Heart right ventricle (tissue), 16 donors: ENCODE measurements at regions not wholly inside any gene's neighbourhood (a gene's known extent, or its start where the extent isn't known, plus 50 kb on each side); places are given as distances from the start of the nearest gene placed in this dataset.
"Not testable (repeated sequence)": the region's sequence is repeated elsewhere in the genome, so short reads cannot be mapped to it uniquely, and the experiment has no call there.

ENCODE experiments used
- ATAC-seq, 8 donors: fragments of 200-7000 bp; cut with Tn5 transposase; one replicate each; pipeline ENCODE4 v1.9.1; 2020; ENCODE audit warnings: mild to moderate bottlenecking in 8 of 8, moderate library complexity in 8 of 8, moderate number of reproducible peaks in 1 of 8
- DNase-seq, 2 donors: peaks; one replicate each; pipeline ENCODE4 v3.0.0-alpha.2; 2020
- H3K27ac ChIP-seq, 10 donors: fragments of 200-600 bp; sonication (generic) in 2 of 10; one replicate each; pipeline versions ENCODE4 v1.5.0 to v1.8.0; 2020 to 2022; ENCODE audit warnings: mild to moderate bottlenecking in 3 of 10
- H3K27me3 ChIP-seq, 7 donors: fragments of 200-600 bp; one replicate each; pipeline ENCODE4 v1.8.0; 2021 to 2022; ENCODE audit warnings: mild to moderate bottlenecking in 2 of 7
- H3K36me3 ChIP-seq, 9 donors: fragments of 200-600 bp; sonication (generic) in 1 of 9; one replicate each; pipeline versions ENCODE4 v1.5.0 to v1.8.0; 2020 to 2022; ENCODE audit warnings: mild to moderate bottlenecking in 2 of 9
- H3K4me1 ChIP-seq, 9 donors: fragments of 200-600 bp; sonication (generic) in 1 of 9; one replicate each; pipeline versions ENCODE4 v1.5.0 to v1.8.0; 2020 to 2022; ENCODE audit warnings: mild to moderate bottlenecking in 4 of 9
- H3K4me3 ChIP-seq, 10 donors: fragments of 200-600 bp; sonication (generic) in 2 of 10; one replicate each; pipeline versions ENCODE4 v1.5.0 to v1.8.0; 2020 to 2022; ENCODE audit warnings: mild to moderate bottlenecking in 7 of 10, moderate library complexity in 2 of 10
- H3K9me3 ChIP-seq, 11 donors: fragments of 200-600 bp in 10 of 11; sonication (generic) in 2 of 11; one replicate each; pipeline versions ENCODE4 v1.5.0 to v1.8.0; 2013 to 2022; ENCODE audit warnings: mild to moderate bottlenecking in 2 of 11, control low read depth in 1 of 11, moderate library complexity in 1 of 11
- CTCF ChIP-seq, 9 donors: fragments of 200-600 bp; sonication (generic) in 2 of 9; IDR thresholded peaks; one replicate each; pipeline versions ENCODE4 v1.5.0 to v1.8.0; 2021 to 2022; ENCODE audit warnings: antibody characterized with exemption in 9 of 9, mild to moderate bottlenecking in 5 of 9, moderate library complexity in 1 of 9
- WGBS, 2 donors: extraction: QIAGEN DNeasy Blood & Tissue Kit; methylation state at CpG; one replicate each; pipeline ENCODE4 v1.1.7; 2013; ENCODE audit warnings: inconsistent platforms in 1 of 2; 5-methylcytosine and 5-hydroxymethylcytosine counted together
- intact Hi-C, 10 donors: fragments of 100-400 bp; cut with DNase I; formaldehyde crosslinking; loops; one replicate each; pipeline versions ENCODE4 v1.11.1 to v1.14.2; 2022
- donor health status: Arrhythmogenic right ventricular cardiomyopathy.
- donor health status: ischemic (EF 13 %, LVEDD 7.1; RV severe dilation, severe dysfunction).
- donor health status: healthy with polysubstance abuse.
- donor health status: DM: no; HTN: yes; CAD: no.
- donor health status: DM: no; HTN: no; CAD: no.
- donor health status: ischemic (EF 25% LVEDD 6.9; RV normal size, moderate dysfunction).
- donor health status: ischemic (EF 25% LVEDD 5.7; RV mildly dilated, moderate dysfunction).
- donor health status: healthy.
- donor health status: DM: yes; HTN: yes; CAD: no.
- donor health status: Ischemic cardiomyopathy.
- donor health status: ischemic (EF 35%, LVEDD 5.7; RV mildly dilated, moderate dysfunction).
- donor health status: nonischemic (EF 11% LVEDD 7.7; RV severe dilation, severe dysfunction).
- donor health status: DM: yes; HTN: yes; CAD: no.
- donor health status: PGD.
- donor health status: ischemic (EF 29% LVEDD 5.4; RV normal size, mild dysfunction).
- donor health status: nonischemic (EF 23%, LVEDD 6.1; RV moderate dilation, normal function).

- H3K4me3 ChIP-seq, H3K4me1 ChIP-seq, intact Hi-C loops, H3K36me3 ChIP-seq, H3K27ac ChIP-seq, DNase-seq, H3K27me3 ChIP-seq, ATAC-seq: not testable (repeated sequence)
- WGBS, 2 donors, result 68 to 79% methylated on average over 4 of the region's 4 CpGs
- H3K9me3 ChIP-seq, result peaks cover 0 to 15% (median 0%) of the 10 kb centered on the region in 11 donors
Measured at GRCh38 chr2:130267572-130267971, 69.3 kb upstream of the TUBA3E start.

GRCh38 chr2:130266836-130267235, 68.6 kb upstream of the TUBA3E start:
- ATAC-seq, intact Hi-C loops, H3K4me1 ChIP-seq, DNase-seq, H3K4me3 ChIP-seq, H3K36me3 ChIP-seq, H3K27ac ChIP-seq: not testable (repeated sequence)
- peaks cover 0 to 15% (median 0%) of the 10 kb centered on the region in 7 donors for H3K27me3 ChIP-seq
- H3K9me3 ChIP-seq, result peaks cover 0 to 15% (median 0%) of the 10 kb centered on the region in 11 donors
- WGBS, 2 donors, result 93 to 96% methylated on average over 7 of the region's 7 CpGs

- intact Hi-C loops, H3K4me3 ChIP-seq, H3K27ac ChIP-seq, H3K36me3 ChIP-seq, H3K9me3 ChIP-seq, H3K4me1 ChIP-seq: not testable (repeated sequence)
- 63 to 74% methylated on average over 11 of the region's 12 CpGs for WGBS, 2 donors
- DNase-seq, result peak in 1 of 2 donors; percentile 24
- H3K27me3 ChIP-seq, result peaks cover 0 to 26% (median 5%) of the 10 kb centered on the region in 7 donors
- ATAC-seq, result peak in 7 of 8 donors; percentile 41 to 82 (median 61)
Measured at GRCh38 chr2:130265570-130266247, 67.5 kb upstream of the TUBA3E start.

DNA sequence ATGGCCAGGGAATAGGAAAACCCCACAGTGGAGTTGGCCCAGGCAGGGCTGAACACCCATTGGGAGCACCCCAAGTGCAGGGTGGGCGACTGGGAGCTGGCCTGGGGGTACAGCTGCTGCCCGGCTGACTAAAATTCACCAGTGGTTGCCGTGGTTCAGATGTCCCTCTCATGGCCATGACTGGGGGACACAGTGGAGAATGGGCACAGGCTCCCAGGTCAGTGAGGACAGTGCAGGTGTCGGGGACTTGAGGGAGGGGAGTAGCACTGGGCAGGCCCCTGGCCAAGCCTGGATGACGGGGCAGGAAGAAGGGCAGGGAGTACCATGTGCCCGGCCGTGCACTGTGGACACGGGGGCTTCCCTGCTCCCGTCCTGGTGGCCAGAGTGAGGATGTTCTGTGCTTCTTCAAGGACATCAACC, 66.7 kb upstream of the TUBA3E start:
- 86 to 87% methylated on average over 9 of the region's 9 CpGs for WGBS, 2 donors
- intact Hi-C loops, H3K27ac ChIP-seq: not testable (repeated sequence)

DNA sequence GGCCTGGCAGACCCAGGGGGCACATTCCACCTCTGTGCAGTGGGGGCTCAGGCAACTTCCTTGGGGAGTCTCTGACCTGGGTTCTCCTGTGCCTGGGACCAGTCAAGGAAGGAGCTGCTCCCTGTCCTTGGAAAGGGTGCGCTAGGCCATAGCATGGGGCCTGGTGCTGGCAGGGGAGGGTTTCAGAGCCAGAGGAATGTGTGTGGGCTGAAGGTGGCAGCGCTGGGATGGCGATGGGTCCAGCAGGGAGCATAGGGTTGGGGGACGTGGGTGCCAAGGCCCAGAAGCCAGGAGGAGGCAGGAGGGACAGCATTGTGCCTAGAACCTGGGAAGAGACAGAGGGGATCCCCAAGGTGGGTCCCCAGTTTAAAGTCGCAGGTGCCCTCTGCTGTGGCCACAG, 66.3 kb upstream of the TUBA3E start:
- Histone ChIP-seq H3K36me3 (no peaks in the 10 kb centered on the region), H3K4me1 (peaks cover 0 to 4% (median 0%) of the 10 kb centered on the region in 9 donors), H3K27me3 (peaks cover 0 to 37% (median 7%) of the 10 kb centered on the region in 7 donors), H3K4me3 (no peak overlapping the region), H3K27ac (no peak overlapping the region), H3K9me3 (no peaks in the 10 kb centered on the region)
- intact Hi-C loops, result no loop called here
- no peak for ATAC-seq
- TF ChIP-seq CTCF (IDR thresholded peaks at IDR 0.05), result no peak
- 88 to 91% methylated on average over 5 of the region's 5 CpGs for whole genome bisulfite sequencing, 2 donors
- no peak for DNase-seq

More for the DNA sequence above, 66.7 kb upstream of the TUBA3E start:
- peak in 1 of 8 donors; percentile 19 for ATAC-seq
- not testable (repeated sequence) for H3K4me3 ChIP-seq, H3K4me1 ChIP-seq, DNase-seq, H3K36me3 ChIP-seq, H3K9me3 ChIP-seq
- peaks cover 0 to 34% (median 6%) of the 10 kb centered on the region in 7 donors for H3K27me3 ChIP-seq

- H3K4me3 ChIP-seq, result no peak overlapping the region
- whole genome bisulfite sequencing, 2 donors, result 87% methylated on average over 7 of the region's 7 CpGs
- no peak overlapping the region for H3K27ac ChIP-seq
- no peaks in the 10 kb centered on the region for H3K36me3 ChIP-seq
- no peak for TF ChIP-seq CTCF (IDR thresholded peaks at IDR 0.05)
- no peak for ATAC-seq
- H3K4me1 ChIP-seq, result peaks cover 0 to 4% (median 0%) of the 10 kb centered on the region in 9 donors
- peaks cover 0 to 42% (median 9%) of the 10 kb centered on the region in 7 donors for H3K27me3 ChIP-seq
- DNase-seq, result no peak
- H3K9me3 ChIP-seq, result no peaks in the 10 kb centered on the region
- intact Hi-C loops, result no loop called here
Measured at GRCh38 chr2:130264046-130264445, 65.8 kb upstream of the TUBA3E start.
